NCI-H82 (cell line): ENCODE measurements at regions not wholly inside any gene's neighbourhood (a gene's known extent, or its start where the extent isn't known, plus 50 kb on each side); places are given as distances from the start of the nearest gene placed in this dataset.

Experiments
- DNase-seq: peaks from one replicate; lab custom pipeline; 2025; lab: John Stamatoyannopoulos, UW

DNA sequence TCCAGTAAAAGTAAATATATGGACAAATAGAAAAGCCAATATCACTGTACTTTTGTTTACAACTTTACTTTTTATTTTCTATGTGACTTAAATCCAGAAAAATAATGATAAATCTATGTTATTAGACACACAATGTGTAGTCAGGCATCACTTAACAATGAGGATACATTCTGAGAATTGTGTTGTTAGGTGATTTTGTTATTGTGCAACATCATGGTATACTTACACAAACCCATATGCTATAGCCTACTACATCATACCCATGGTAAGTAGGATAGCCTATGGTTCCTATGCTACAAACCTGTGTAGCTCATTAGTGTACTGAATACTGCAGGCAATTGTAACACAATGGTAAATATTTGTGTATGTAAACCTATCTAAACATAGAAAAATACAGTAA lies 781.7 kb upstream of the GHITM start:
- no peak for DNase-seq

DNA sequence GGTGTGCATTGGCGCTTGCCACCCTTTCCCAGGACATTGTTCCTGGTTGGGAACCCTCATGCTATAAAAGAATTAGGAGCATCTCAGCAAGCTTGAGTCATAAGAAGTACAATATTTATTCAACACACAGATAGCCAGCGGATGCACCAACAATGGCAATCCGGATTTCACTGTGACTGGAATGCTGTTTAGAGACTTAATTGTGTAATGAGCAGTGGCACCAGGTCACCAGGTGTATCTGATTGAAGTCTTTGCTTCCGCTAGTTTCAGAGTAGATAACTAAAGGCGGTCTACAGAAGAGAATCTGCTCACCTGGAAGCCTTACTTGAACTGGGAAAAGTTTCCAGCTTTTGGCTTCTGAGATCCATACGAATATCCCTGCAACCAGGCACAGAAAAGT lies 772.3 kb upstream of the GHITM start:
- no peak for DNase-seq

DNA sequence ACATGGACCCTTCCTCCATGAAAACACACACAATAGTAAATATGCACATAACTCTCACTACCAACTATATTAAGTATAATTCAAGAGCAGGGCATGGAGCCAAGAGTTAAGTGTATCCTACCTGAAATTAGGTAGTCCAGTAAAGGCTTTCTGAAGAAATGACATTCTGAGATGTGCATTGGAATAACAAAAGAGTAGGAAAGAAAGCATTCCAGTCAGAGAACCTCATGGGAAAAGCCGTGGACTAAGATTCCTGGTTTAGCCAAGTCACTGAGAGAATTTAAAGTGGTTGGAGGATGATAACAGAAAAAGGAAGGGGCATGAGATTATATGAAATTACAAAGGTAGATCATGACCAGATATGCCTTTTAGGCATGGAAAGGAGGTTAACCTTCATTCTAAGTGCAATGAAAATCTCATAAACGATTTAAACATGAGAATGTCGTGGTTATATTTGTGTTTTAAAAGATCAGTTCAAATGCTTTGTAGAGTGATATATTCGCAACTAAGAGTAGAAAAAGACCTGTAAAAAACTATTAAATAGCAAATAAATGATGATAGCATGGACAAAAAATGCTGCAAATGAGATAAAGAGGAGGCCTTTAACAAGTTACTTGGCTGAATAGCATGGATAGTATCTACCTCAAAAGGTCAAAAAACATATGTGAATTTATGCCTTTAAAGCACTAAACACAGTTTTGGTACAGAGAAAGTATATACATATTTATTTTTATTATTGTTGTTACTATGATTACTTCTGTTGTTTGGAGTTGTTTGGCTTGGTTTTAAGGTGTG lies 767.4 kb upstream of the GHITM start:
- no peak for DNase-seq

DNA sequence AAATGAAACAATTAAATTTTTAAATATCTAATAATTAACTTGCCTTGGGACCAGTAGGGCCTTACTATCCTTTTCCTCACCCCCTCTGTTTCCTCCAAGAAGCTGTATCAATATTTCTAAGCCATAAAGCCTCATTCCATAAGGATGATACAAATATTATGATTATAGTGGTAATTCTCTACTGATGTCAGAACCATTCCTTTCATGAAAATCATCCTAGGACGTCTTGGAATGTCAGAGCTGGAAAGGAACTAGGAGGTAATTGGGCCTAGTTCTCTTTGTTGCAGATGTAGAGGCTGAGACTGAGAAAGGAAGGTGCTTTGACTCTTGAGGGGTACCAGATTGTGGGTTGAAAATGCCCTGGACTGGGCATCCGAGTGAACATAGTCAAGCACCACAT lies 766.7 kb upstream of the GHITM start:
- DNase-seq, result no peak

DNA sequence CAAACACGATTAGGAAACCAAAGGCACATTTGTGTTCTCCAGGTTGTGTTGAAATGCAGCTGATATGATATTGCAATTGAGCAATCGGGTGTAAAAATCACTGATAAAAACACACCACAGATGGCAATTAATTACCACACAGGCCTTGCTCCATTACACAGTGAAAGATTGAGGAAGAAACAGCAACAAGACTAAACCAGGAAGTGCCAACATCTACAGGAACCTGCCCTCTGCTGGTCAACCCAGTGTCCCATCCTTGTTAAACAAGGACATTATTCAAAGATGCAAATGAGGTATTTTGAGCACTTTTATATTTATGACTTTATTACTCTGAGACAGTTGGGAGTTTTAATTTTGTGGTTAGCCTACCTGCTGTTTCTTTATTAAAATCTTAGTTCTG lies 765.6 kb upstream of the GHITM start:
- peak; percentile 46 for DNase-seq

DNA sequence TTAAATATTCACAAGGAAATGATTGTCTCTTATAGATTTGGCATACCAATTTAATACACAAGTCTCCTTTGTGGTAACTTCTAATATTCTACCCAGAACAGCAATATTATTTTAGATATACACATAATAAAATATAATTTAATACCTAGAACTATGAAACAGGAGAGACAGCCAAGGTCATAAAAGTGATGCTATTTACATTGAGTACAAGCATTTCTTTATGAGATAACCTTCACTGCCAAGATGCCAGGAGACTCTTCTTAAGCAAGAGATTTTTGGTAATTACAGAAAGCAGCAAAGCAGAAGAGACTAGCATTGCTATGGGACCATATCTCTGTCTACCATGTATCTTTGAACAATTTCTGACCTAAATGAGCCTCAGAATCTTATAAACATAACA lies 764.6 kb upstream of the GHITM start:
- no peak for DNase-seq

DNA sequence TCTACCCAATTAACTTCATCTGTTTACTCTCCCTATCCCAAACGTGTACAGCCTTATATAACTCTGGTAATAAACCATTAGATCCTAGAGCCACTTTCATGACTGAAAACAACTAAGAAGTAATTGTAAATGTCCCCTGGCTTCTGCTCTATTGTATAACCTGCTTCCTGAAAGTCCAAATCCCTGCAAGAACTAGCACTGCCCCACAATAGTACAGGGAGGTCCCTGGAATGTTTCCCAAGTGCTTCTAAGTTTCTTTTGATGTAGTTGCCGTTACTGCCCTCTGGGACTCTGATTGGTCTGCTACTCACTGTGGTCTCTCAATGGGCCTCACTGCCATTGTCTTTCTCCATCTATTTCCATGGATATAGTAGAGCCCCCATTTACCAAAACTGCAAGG lies 764.0 kb upstream of the GHITM start:
- no peak for DNase-seq

DNA sequence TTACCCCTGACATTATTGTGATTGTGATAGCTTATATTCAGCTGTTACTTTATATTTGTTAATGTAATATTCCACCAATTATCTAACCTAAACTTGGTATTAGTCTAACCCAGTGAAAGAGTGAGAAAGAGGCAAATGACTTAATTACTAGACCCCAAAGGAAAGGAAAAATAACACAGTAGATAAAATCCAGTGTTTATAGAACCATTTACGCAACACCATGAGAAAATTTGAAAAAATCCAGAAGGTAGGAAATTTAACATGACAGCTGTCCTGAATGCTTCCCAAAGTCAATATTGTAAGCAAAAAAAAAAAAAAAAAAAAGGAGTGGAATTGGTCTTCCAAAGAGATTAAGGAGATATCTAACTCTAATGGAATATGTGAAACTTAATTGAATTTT lies 741.5 kb upstream of the GHITM start:
- DNase-seq, result no peak

DNA sequence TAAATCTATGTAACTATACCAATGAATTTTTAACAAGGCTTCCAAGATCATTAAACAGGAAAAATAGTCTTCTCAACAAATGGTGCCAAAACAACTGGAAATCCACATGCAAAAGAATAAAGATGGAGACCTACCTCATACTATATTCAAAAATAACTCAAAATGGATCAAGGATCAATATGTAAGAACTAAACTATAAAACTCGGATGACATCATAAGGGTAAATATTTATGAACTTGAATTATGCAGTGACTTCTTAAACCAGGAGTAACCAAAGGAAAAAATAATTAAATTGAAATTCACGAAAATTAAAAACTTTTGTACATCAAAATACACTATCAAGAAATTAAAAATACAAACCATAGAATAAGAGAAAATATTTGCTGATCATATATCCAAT lies 728.7 kb upstream of the GHITM start:
- DNase-seq, result no peak

DNA sequence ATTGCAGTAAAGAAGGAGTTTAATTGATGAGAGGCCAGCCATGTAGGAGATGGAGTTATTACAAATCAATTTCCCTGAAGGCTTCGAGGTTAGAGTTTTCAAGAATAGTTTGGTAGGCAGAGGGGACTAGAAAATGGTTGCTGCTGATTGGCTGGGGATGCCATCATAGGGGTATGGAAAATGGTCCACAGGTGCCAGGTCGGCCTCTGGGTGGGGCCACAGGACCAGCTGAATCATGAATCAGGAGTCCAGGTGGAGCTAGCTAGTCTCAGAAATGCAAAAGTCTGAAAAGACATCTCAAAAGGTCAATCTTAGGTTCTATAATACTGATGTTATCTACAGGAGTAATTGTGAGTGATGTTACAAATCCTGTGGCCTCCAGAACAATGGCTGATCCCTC lies 714.0 kb upstream of the GHITM start:
- peak; percentile 1 for DNase-seq

DNA sequence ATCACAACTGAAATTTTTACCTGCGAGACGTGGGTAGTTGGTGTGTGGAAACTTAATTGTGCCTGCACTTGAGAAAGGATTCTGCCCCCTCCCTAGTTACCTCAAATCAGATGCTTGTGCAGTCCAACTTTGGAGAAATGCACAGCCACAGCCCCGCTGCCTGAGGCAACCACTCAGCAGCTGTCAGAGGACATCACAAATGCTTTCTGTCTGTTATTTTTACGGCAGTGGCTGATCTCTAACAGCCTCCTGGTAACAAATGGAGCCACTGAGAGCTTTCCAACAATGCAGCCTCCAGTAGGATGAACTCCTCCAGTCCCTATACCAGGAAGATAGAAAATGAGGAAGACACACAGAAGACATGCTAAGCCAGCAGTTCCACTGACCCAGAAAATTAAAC lies 712.2 kb upstream of the GHITM start:
- no peak for DNase-seq

DNA sequence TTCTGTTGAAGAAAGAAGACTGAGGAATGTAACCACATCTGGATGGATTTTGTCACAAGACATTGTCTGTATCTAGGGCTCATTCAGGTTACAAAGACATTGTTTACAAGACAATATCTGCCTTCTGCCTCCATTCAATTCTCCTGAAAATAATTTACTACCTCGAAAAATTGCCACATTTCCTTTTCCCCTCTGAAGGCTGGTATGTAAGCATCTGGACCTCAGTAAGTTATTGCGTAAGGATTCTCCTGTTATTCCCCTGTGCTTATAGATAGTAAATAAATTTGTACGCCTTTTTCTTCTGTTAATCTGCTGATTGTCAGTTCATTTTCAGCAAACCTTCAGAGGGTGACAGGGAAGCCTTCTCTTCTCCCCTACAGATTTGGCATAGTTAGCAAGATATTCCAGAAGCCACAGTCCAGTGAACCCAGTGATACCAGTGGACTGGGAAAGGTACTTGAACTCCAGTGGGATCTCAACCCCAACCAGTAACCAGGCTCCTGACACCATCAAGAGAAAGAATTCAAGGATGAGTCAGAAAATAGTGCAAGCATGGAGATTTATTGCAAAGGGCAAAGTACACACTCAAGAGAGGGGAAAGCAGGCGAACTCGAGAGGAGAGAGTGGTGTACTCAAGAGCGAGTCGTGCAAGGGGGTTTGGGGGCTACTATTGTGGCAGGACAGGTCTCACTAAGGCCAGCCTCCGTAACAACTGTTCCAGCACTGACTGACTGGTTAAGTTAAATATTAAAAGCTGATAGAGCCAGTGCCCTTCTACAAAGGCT lies 706.9 kb upstream of the GHITM start:
- no peak for DNase-seq

DNA sequence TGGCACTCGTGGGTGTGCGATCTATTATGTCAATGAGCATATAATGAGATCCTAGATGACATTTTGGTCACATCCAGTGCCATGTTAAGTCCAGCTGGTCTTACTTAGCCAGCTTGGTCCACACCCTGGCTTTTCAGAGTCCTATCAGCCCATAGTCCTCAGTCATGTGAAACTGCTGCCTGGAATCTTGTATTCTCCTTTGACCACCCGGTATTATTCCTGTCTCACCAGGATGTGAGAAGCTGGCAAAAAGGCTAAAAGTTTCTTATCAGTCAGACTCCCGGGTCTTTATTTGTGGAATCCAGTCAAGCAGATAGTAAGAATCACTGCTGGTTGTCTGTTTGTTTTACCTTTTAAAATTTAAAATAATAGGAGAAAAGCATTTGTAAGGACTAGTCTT lies 705.6 kb upstream of the GHITM start:
- DNase-seq, result no peak

DNA sequence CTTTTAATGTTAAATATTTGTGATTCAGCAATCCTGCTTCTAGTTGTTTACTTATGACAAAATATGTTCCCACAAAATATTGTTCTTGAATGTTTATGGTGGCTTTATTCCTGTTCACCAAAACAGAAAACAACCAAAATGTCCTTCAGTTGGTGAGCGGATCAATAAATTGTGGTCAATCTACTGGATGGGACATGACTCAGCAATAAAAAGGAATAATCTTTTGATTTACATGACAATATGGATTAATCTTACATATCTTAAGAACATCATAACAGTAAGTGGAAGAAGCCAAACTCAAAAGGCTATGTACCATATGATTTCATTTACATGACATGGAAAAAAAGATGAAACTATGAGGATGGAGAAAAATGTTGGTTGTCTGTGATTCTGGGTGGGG lies 691.3 kb upstream of the GHITM start:
- DNase-seq, result no peak

DNA sequence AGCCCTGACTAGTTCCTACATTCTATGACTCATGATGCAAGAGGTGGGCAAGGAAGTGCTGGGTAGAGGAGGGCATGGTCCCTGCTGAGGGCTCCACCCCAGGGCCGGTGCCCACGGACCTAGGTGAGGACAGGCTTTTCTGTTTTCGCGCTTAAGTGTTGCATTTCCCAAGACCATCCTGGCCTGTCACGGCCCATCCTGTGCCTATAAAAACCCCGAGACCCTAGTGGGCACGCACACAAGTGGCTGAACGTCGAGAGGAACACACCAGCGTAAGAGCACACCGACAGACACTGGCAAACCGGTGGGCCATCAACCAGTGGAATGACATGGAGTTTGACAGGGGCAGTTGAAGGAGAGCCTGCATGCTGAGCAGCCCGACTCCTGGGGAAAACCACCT lies 680.7 kb upstream of the GHITM start:
- DNase-seq, result no peak

DNA sequence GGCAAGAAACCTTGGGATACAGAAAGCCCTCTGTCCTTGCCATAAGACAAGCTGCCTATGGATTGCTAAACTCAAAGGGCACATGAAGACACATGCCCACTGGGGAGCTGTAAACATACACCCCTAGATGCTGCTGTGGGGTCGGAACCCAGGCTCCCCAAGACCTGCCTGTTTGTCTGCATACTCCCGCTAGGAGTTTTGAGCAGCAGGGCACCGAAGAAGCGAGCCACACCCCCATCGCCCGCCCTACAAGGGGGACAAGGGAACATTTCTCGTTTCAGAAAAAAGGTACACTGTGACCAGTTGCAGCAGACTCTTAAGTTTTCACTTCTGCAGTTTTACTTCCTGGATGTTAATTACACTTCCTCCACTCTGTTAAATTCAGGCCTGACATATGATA lies 680.2 kb upstream of the GHITM start:
- DNase-seq, result no peak

DNA sequence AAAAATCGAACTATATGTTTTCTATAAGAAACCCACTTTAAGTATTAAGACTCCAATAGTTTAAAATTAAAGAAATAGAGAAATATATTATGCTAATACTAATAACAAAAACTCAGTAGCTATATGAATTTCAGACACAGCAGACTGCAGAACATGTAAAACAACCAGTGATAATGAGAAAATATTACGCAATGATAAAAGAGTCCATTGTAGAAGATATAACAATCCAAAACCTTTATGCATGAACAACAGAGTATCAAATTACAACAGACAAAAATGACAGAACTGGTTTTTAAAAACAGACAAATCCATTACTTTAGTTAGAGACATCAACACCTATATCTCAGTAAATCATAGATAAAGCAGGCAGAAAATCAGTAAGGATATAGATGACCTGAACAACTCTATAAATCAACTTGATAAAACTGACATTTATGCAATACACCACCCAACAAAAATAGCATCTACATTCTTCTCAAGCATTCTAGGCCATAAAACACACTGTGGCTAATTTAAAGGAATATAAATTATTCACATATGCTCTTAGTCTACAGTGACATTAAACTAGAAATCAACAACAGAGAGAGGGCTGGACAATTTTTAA lies 669.5 kb upstream of the GHITM start:
- no peak for DNase-seq

DNA sequence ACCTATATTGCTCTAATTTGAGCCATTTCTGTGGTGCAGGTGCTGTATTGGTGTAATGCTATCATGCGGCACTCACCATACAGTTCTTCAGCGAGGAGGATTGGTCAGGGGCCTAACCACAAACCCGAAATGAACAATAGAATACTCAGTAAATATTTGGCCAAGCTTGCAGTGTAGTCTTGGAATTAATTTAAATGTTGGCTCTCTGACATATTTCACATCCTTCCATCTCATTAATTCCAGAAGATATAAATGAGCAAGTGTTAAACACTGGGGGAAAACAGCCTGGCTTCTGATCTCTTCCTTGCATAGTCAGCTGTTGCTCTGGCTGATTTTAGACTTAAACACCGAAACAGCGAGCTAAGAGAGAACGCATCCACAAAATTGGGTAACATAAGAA lies 663.1 kb upstream of the GHITM start:
- no peak for DNase-seq

DNA sequence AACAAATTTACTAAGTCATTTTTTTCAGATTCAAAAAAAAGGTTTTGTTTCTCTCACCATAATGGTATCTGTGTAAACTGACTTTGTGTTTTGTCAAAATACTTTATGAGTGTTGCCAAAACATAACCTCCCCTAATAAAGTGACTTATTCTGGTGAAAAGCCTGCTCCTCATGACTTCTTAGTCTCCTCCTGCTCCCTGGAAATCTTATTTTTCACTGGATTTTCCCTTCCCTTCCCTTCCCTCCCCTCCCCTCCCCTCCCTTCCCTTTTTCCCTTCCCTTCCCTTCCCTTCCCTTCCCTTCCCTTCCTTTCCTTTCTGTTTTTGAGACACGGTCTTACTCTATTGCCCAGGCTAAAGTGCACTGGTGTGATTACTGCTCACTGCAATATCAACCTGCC lies 650.1 kb upstream of the GHITM start:
- DNase-seq, result no peak

DNA sequence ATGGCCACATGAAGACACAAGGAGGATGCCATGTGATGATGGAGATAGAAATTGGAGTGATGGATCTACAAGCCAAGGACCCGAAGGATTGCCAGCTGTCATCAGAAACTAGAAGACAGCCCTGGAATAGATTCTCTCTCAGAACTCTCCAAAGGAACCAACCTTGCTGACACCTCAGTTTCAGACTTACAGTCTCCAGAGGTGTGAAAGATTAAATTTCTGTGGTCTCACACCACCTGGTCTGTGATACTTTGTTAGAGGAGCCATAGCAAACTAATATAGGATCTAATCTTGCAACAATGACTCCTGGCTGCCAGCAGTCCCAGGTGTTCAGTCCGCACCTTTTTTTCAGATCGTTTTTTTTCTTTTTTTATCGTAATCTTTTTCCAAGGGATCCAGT lies 647.3 kb upstream of the GHITM start:
- DNase-seq, result no peak

DNA sequence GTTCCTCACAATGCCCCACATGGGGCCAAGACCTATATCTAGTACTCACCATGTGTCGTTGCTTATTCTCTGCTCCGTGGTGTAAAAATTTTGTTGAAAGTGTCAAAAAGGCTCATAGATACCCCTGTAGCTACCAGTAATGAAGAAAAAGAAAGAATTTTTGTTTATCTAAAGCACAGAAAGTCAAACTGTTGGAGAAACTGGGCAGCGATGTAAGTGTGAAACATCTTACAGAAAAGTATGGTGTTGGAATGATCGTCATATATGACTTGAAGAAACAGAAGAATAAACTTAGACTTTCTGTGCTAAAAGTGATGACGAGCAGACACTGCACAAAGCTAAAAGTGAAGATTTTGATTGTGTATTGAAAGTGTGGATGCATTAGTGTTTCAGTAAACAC lies 626.6 kb upstream of the GHITM start:
- no peak for DNase-seq

DNA sequence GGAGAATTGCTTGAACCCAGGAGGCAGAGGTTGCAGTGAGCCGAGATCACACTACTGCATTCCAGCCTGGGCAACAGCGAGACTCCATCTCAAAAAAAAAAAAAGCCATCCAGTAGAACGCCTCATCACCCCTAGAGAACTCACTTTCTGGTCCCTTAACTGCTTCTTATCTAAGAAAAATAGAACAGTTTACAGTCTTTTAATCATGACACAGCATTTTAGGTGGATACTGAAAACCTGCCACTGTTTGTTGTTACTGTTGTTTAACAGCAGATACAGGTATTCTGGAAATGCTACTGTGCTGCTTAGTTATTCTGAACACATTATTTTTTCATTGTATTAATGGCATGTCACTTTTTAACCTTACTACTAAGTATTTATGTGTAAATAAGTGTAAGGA lies 624.3 kb upstream of the GHITM start:
- no peak for DNase-seq

DNA sequence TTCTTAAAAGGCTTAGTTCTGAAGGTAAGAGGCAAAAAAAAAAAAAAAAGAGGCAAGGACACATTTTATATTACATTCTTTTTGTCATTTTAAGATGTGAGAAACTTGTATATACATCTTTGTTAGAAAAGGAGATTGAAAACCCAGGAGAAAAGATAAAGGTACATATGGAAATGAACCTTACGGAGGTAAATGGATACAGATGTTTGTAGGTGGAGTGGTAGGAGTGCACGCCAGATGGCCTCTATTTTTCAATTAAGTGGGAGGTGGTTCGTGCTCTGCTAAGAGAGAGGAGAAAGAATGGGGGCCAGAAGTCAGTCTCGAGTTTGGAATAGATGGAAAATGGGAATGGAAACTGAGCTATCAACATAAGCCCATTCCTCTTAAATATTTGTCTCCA lies 622.5 kb upstream of the GHITM start:
- peak; percentile 17 for DNase-seq
